GM12878 (cell line): ENCODE measurements at regions not wholly inside any gene's neighbourhood (a gene's known extent, or its start where the extent isn't known, plus 50 kb on each side); places are given as distances from the start of the nearest gene placed in this dataset.

Experiments
- ATAC-seq: fragments of 200-7000 bp; cut with Tn5 transposase; 3 replicates; pipeline ENCODE4 v1.9.1; 2020; ENCODE audit warnings: mild to moderate bottlenecking, moderate library complexity
- BruUV-seq: library from RNA; stranded (reverse); fragments of 400-500 nt; replicated peaks from 2 replicates; lab custom pipeline; 2021; lab: Mats Ljungman, UMichigan
- CTCF ChIA-PET: fragments of 300-600 bp; sonication (Branson Sonifier 250); formaldehyde crosslinking; extraction: SDS; loops from one replicate; lab custom pipeline; 2021; ENCODE audit warnings: inconsistent platforms; lab: Yijun Ruan, JAX
- POLR2A ChIA-PET: fragments of 350-600 bp; formaldehyde crosslinking; extraction: SDS; loops from one replicate; lab custom pipeline; 2021; ENCODE audit warnings: inconsistent platforms; lab: Charles Lee
- RAD21 ChIA-PET: fragments of 300-600 bp; sonication (Branson Sonifier 250); formaldehyde crosslinking; loops from one replicate; lab custom pipeline; 2023; ENCODE audit warnings: antibody characterized with exemption; ENCODE audit not compliant: unreplicated experiment; lab: Charles Lee
- SMC1A ChIA-PET: fragments of 300-600 bp; sonication (Branson Sonifier 250); formaldehyde crosslinking; loops from one replicate; lab custom pipeline; 2023; ENCODE audit not compliant: unreplicated experiment, uncharacterized antibody; lab: Charles Lee
- DNase-seq: peaks from one replicate; pipeline ENCODE4 v3.0.0-alpha.2; 2011; ENCODE audit warnings: low read depth, low spot score
- FAIRE-seq: peaks from 3 replicates; lab custom pipeline; 2011; peaks lifted over from hg19 to GRCh38; lab: Jason Lieb, UNC
- H2AFZ ChIP-seq: 2 replicates; pipeline ENCODE4 v1.6.0; 2011; ENCODE audit warnings: low read depth, low read length, control low read depth; ENCODE audit not compliant: control insufficient read depth
- H3K27ac ChIP-seq: 2 replicates; pipeline ENCODE4 v1.5.1; 2011; ENCODE audit warnings: control low read depth; ENCODE audit not compliant: control insufficient read depth, insufficient read depth
- H3K27me3 ChIP-seq, 2 experiments: replicated peaks in 1 of 2; 2 replicates each; pipeline versions ENCODE4 v1.6.0 to v1.6.1; 2011; ENCODE audit warnings: low read length in 1 of 2; ENCODE audit not compliant: control insufficient read depth in 2 of 2, insufficient read depth in 2 of 2
- H3K36me3 ChIP-seq, 2 experiments: 2 replicates each; pipeline ENCODE4 v1.5.1; 2011; ENCODE audit warnings: low read length in 1 of 2; ENCODE audit not compliant: control insufficient read depth in 2 of 2, insufficient read depth in 2 of 2
- H3K4me1 ChIP-seq: 2 replicates; pipeline ENCODE4 v1.6.1; 2011; ENCODE audit warnings: mild to moderate bottlenecking, low read length, moderate library complexity, mixed read lengths; ENCODE audit not compliant: control insufficient read depth, insufficient read depth
- H3K4me2 ChIP-seq: 2 replicates; pipeline ENCODE4 v1.6.0; 2011; ENCODE audit warnings: control low read depth; ENCODE audit not compliant: control insufficient read depth, insufficient read depth
- H3K4me3 ChIP-seq: fragments of 200-600 bp; sonication (generic); 2 replicates; pipeline ENCODE4 v1.5.1; 2016
- H3K79me2 ChIP-seq: 2 replicates; pipeline ENCODE4 v1.6.0; 2011; ENCODE audit warnings: low read length; ENCODE audit not compliant: control insufficient read depth, insufficient read depth
- H3K9ac ChIP-seq: 2 replicates; pipeline ENCODE4 v1.8.0; 2011; ENCODE audit warnings: low read length, control low read depth, mixed read lengths; ENCODE audit not compliant: control insufficient read depth, insufficient read depth
- H3K9me3 ChIP-seq: replicated peaks from 3 replicates; pipeline ENCODE4 v1.5.1; 2011; ENCODE audit warnings: mild to moderate bottlenecking, low read length; ENCODE audit not compliant: control insufficient read depth, insufficient read depth
- H4K20me1 ChIP-seq: 2 replicates; pipeline ENCODE4 v1.6.0; 2011; ENCODE audit not compliant: control insufficient read depth, insufficient read depth
- ATF7 ChIP-seq: fragments of 450-650 bp; IDR thresholded peaks from 2 replicates; pipeline ENCODE4 v1.6.1; 2016; ENCODE audit warnings: low read depth, mild to moderate bottlenecking
- CTCF ChIP-seq, 3 experiments: IDR thresholded peaks in 2 of 3; conservative IDR thresholded peaks in 1 of 3; 2 replicates each; pipeline ENCODE4 v1.5.1; 2011; ENCODE audit warnings: low read depth in 3 of 3, low read length in 3 of 3, mild to moderate bottlenecking in 3 of 3, control low read depth in 2 of 3, moderate library complexity in 2 of 3, inconsistent platforms in 1 of 3, mixed read lengths in 1 of 3; ENCODE audit not compliant: control insufficient read depth in 2 of 3, insufficient read depth in 1 of 3; ENCODE audit errors: extremely low read depth in 1 of 3
- IRF5 ChIP-seq: fragments of 450-650 bp; IDR thresholded peaks from 2 replicates; pipeline ENCODE4 v1.6.1; 2017; ENCODE audit warnings: borderline replicate concordance
- NFYA ChIP-seq: IDR thresholded peaks from 2 replicates; pipeline ENCODE4 v1.6.1; 2011; ENCODE audit warnings: low read depth, mild to moderate bottlenecking, low read length, improper control_type of control experiment, borderline replicate concordance
- PBX3 ChIP-seq: IDR thresholded peaks from 2 replicates; pipeline ENCODE4 v1.6.1; 2011; ENCODE audit warnings: mild to moderate bottlenecking, low read depth, low read length, moderate library complexity; ENCODE audit not compliant: insufficient replicate concordance
- RBBP5 ChIP-seq: fragments of 200-600 bp; sonication (generic); conservative IDR thresholded peaks from 2 replicates; pipeline ENCODE4 v1.6.1; 2016
- SIX5 ChIP-seq: IDR thresholded peaks from 2 replicates; pipeline ENCODE4 v1.6.1; 2011; ENCODE audit warnings: mild to moderate bottlenecking, low read depth, low read length, moderate library complexity; ENCODE audit not compliant: severe bottlenecking
- SKIL ChIP-seq: fragments of 450-650 bp; IDR thresholded peaks from 2 replicates; pipeline ENCODE4 v1.6.1; 2017; ENCODE audit warnings: mild to moderate bottlenecking, low read depth, inconsistent platforms; ENCODE audit not compliant: poor library complexity, severe bottlenecking
- STAT1 ChIP-seq: fragments of 450-650 bp; conservative IDR thresholded peaks from 2 replicates; pipeline ENCODE4 v1.6.1; 2014; ENCODE audit warnings: antibody characterized with exemption, mild to moderate bottlenecking
- STAT3 ChIP-seq: IDR thresholded peaks from 2 replicates; pipeline ENCODE4 v1.6.1; 2011; ENCODE audit warnings: low read depth, low read length, improper control_type of control experiment
- USF1 ChIP-seq: IDR thresholded peaks from 2 replicates; pipeline ENCODE4 v1.6.1; 2011; ENCODE audit warnings: borderline replicate concordance, low read depth, mild to moderate bottlenecking, moderate library complexity, mixed read lengths, low read length; ENCODE audit not compliant: insufficient read depth; ENCODE audit errors: extremely low read length
- ZBED1 ChIP-seq: IDR thresholded peaks from 2 replicates; pipeline ENCODE4 v1.6.1; 2016; ENCODE audit warnings: borderline replicate concordance
- ZNF384 ChIP-seq: IDR thresholded peaks from 2 replicates; pipeline ENCODE4 v1.6.1; 2012; ENCODE audit warnings: low read depth, mild to moderate bottlenecking, low read length, improper control_type of control experiment, borderline replicate concordance
- WGBS: methylation state at CpG from one replicate; pipeline ENCODE4 v1.1.6; 2016; ENCODE audit warnings: low lambda C conversion rate; ENCODE audit not compliant: insufficient replicate concordance, insufficient coverage; ENCODE audit errors: missing lambda C conversion rate; 5-methylcytosine and 5-hydroxymethylcytosine counted together
- in situ Hi-C: fragments of 300-500 bp; cut with MboI; formaldehyde crosslinking; loops from 9 replicates; pipeline ENCODE4 v1.14.3; 2018; ENCODE audit warnings: mixed read lengths
- intact Hi-C: fragments of 100-400 bp; cut with micrococcal nuclease; formaldehyde crosslinking; loops from one replicate; pipeline ENCODE4 v1.14.2; 2022; ENCODE audit not compliant: unreplicated experiment

- H3K27me3 ChIP-seq: no peaks in the 10 kb centered on the region; a peak in 1 of 4 replicates
- in situ Hi-C loops: no loop called here
- ChIA-PET SMC1A (interaction anchor here (1.5 kb wide), 1 partner anchor 64 kb away, joined by 3 read pairs; no protein-coding TSS in a partner anchor), POLR2A (no interaction called here), CTCF (interaction anchor here (0.7 to 3.4 kb wide), 3 partner anchors 30 to 106 kb away, joined by 3 to 9 read pairs (median 4); no protein-coding TSS in a partner anchor), RAD21 (no interaction called here)
- intact Hi-C loops: no loop called here
- no peaks in the 10 kb centered on the region for H4K20me1 ChIP-seq
- FAIRE-seq (no peak), ATAC-seq (no peak), DNase-seq (no peak)
- H2AFZ ChIP-seq: no peak overlapping the region
- TF ChIP-seq SKIL: no peak
- no peak for TF ChIP-seq STAT3
- no peak for TF ChIP-seq SIX5
- TF ChIP-seq RBBP5: no peak
- TF ChIP-seq NFYA: no peak
- no peak for TF ChIP-seq IRF5
- TF ChIP-seq PBX3: no peak
- TF ChIP-seq ZBED1: no peak
- TF ChIP-seq STAT1: no peak
- TF ChIP-seq CTCF (IDR thresholded peaks at IDR 0.05 in 2 of 3, conservative IDR thresholded peaks at IDR 0.05 in 1 of 3; ENCODE audit: control insufficient read depth in 2 of 3, extremely low read depth in 1 of 3, insufficient read depth in 1 of 3, low read depth in 3 of 3, low read length in 3 of 3): no peak
- TF ChIP-seq ZNF384: no peak
- no peak for TF ChIP-seq USF1
- no peak for TF ChIP-seq ATF7
- no TSS peak for BruUV-seq
- H3K9me3 ChIP-seq: peaks cover 3% of the 10 kb centered on the region; the same call in 1 of the 3 replicates
- H3K27ac ChIP-seq: no peak overlapping the region
- no peak overlapping the region for H3K9ac ChIP-seq
- no peaks in the 10 kb centered on the region for H3K79me2 ChIP-seq
- no peaks in the 10 kb centered on the region for H3K36me3 ChIP-seq
- no peak overlapping the region for H3K4me2 ChIP-seq
- peaks cover 2% of the 10 kb centered on the region; the same call in 1 of the 2 replicates for H3K4me1 ChIP-seq
- H3K4me3 ChIP-seq: no peak overlapping the region
- 53% methylated on average over 7 of the region's 7 CpGs for WGBS
Observed at GRCh38 chr17:6940186-6940649, 55.6 kb upstream of the ALOX12 start.
